GM20000 (cell line): ENCODE measurements at regions not wholly inside any gene's neighbourhood (a gene's known extent, or its start where the extent isn't known, plus 50 kb on each side); places are given as distances from the start of the nearest gene placed in this dataset.

Source experiments
- DNase-seq: peaks from one replicate; pipeline ENCODE4 v3.0.0; 2012; ENCODE audit warnings: low spot score
- TF ChIP-seq, protein P1 (sequence below): IDR thresholded peaks from 2 replicates; pipeline ENCODE4 v1.5.1; 2012; ENCODE audit warnings: mild to moderate bottlenecking, control low read depth; ENCODE audit errors: extremely low read depth, missing control alignments

DNA sequence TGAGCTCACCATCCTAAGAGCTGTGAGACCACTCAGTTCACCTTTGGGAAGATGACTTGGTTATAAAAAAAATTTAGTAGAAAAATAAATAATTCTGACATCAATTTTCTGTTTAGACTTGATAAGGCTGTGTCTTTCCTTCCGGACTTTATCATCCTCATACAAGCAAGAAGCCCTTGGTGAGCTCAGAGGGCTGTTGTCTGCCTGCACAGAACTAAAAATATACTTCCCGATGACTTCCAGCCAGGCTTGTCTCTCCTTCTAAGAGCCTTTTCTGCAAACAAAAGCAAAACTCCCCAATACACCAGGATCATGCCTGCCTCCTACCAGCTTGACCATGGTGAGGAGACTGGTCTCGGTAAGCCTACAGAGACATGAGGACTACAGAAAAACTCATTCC, 58.3 kb upstream of the PHOX2B start:
- DNase-seq = no peak
- TF ChIP-seq, protein P1, sequence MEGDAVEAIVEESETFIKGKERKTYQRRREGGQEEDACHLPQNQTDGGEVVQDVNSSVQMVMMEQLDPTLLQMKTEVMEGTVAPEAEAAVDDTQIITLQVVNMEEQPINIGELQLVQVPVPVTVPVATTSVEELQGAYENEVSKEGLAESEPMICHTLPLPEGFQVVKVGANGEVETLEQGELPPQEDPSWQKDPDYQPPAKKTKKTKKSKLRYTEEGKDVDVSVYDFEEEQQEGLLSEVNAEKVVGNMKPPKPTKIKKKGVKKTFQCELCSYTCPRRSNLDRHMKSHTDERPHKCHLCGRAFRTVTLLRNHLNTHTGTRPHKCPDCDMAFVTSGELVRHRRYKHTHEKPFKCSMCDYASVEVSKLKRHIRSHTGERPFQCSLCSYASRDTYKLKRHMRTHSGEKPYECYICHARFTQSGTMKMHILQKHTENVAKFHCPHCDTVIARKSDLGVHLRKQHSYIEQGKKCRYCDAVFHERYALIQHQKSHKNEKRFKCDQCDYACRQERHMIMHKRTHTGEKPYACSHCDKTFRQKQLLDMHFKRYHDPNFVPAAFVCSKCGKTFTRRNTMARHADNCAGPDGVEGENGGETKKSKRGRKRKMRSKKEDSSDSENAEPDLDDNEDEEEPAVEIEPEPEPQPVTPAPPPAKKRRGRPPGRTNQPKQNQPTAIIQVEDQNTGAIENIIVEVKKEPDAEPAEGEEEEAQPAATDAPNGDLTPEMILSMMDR = no peak

DNA sequence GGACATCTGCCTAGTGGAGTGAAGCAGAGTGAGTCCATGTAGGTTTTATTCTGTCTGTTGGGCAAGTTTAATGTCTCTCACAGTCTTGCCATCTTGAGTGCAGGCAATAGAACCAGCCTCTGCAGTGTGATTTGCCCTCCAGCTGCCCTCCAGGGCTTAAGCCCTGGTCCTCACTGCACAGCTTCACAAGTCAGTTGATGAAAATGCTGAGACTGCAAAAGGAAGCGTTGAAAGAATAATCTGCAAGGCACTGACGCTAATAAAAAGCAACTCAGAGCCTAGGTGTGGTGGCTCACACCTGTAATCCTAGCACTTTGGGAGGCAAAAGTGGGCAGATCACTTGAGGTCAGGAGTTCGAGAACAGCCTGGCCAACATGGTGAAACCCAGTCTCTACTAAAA, 54.1 kb upstream of the PHOX2B start:
- no peak for DNase-seq
- TF ChIP-seq, protein P1 = no peak

DNA sequence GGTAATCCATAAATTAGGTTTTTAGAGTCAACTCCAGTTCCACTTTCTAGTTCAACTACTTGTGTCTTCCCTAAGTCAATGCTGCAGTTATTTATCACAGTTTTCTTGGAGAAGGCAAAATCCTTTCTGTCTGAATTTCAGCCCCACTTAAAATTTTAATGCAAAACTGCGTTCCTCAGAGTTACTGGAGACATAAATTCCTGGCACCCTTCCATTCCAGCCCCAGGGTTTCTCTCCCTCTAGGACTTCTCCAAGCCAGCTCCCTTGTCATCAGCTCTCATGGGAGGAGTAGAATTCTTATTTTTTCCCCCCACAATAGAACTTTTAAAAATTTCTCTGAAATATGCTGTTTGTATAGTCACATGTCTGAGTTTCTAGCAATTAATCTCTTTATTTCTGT, 50.6 kb upstream of the PHOX2B start:
- TF ChIP-seq, protein P1 = no peak
- DNase-seq = no peak
